Neural progenitor cell (in vitro differentiated cells): ENCODE measurements at regions not wholly inside any gene's neighbourhood (a gene's known extent, or its start where the extent isn't known, plus 50 kb on each side); places are given as distances from the start of the nearest gene placed in this dataset.

ENCODE experiments used
- CTCF ChIP-seq: fragments of 200-600 bp; sonication (generic); IDR thresholded peaks from 2 replicates; pipeline ENCODE4 v1.5.1; 2017; ENCODE audit warnings: antibody characterized with exemption, mild to moderate bottlenecking
- EZH2 ChIP-seq: fragments of 200-600 bp; sonication (generic); IDR thresholded peaks from 2 replicates; pipeline ENCODE4 v1.6.1; 2017; ENCODE audit warnings: antibody characterized with exemption, mild to moderate bottlenecking, moderate library complexity
- EZH2phosphoT487 ChIP-seq: fragments of 200-600 bp; sonication (generic); IDR thresholded peaks from 2 replicates; pipeline ENCODE4 v1.6.1; 2017; ENCODE audit warnings: antibody characterized with exemption

DNA sequence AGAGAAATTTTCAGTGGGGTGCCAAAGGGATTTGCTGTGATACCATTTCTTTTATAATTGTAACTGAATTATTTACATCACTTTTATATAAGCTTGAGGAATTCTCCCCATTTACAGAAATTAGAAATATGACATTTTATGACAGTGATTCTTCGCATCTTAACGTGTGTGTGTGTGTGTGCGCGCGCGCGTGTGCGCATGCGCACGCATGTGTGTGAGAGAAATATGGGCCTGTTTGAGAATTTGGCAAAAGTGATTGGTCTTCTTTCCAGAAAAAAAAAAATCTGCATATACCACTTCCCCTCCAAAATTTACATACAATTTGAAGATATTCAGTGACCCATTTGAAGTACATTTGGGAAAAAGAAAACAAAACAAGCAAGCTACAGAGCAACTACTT is 190.7 kb upstream of the PDE4D start:
- no peak for TF ChIP-seq EZH2phosphoT487
- no peak for TF ChIP-seq CTCF
- TF ChIP-seq EZH2, result no peak
